Liver (tissue), 8 donors: ENCODE measurements at regions not wholly inside any gene's neighbourhood (a gene's known extent, or its start where the extent isn't known, plus 50 kb on each side); places are given as distances from the start of the nearest gene placed in this dataset.

ENCODE experiments used
- DNase-seq: peaks from one replicate; pipeline ENCODE4 v3.0.0-alpha.2; 2017; ENCODE audit warnings: low spot score
- H3K27ac ChIP-seq, 2 donors: one replicate each; pipeline ENCODE4 v1.7.0; 2013; ENCODE audit warnings: inconsistent platforms in 2 of 2, low read length in 2 of 2, control low read depth in 1 of 2, low read depth in 1 of 2, mild to moderate bottlenecking in 1 of 2
- H3K27me3 ChIP-seq, 4 donors: one replicate each; pipeline versions ENCODE4 v1.6.1 to v1.7.0; 2013; ENCODE audit warnings: low read length in 3 of 4, inconsistent platforms in 1 of 4, mild to moderate bottlenecking in 1 of 4, moderate library complexity in 1 of 4; ENCODE audit not compliant: control insufficient read depth in 4 of 4, insufficient read depth in 4 of 4
- H3K36me3 ChIP-seq, 4 donors: one replicate each; pipeline versions ENCODE4 v1.6.1 to v1.7.0; 2013; ENCODE audit warnings: low read length in 3 of 4, mild to moderate bottlenecking in 3 of 4, low read depth in 1 of 4, moderate library complexity in 1 of 4; ENCODE audit not compliant: control insufficient read depth in 4 of 4, insufficient read depth in 3 of 4
- H3K4me1 ChIP-seq, 4 donors: one replicate each; pipeline versions ENCODE4 v1.6.1 to v1.7.0; 2013; ENCODE audit warnings: low read length in 3 of 4, mild to moderate bottlenecking in 3 of 4, moderate library complexity in 1 of 4; ENCODE audit not compliant: control insufficient read depth in 4 of 4, insufficient read depth in 4 of 4
- H3K4me3 ChIP-seq, 3 donors: one replicate each; pipeline versions ENCODE4 v1.6.1 to v1.7.0; 2013; ENCODE audit warnings: low read length in 3 of 3, control low read depth in 1 of 3, low read depth in 1 of 3, mild to moderate bottlenecking in 1 of 3
- H3K9ac ChIP-seq, 2 donors: one replicate each; pipeline ENCODE4 v1.7.0; 2013; ENCODE audit warnings: low read length in 2 of 2, mild to moderate bottlenecking in 2 of 2, moderate library complexity in 2 of 2, control low read depth in 1 of 2, low read depth in 1 of 2
- H3K9me3 ChIP-seq, 4 donors: one replicate each; pipeline versions ENCODE4 v1.6.1 to v1.7.0; 2013; ENCODE audit warnings: low read length in 3 of 4; ENCODE audit not compliant: control insufficient read depth in 4 of 4
- EGR1 ChIP-seq, 2 donors: IDR thresholded peaks; 2 replicates each; pipeline ENCODE4 v1.6.1; 2016 to 2018; ENCODE audit warnings: antibody characterized with exemption in 2 of 2, low read depth in 2 of 2
- FOXA1 ChIP-seq: IDR thresholded peaks from 2 replicates; pipeline ENCODE4 v1.6.1; 2016; ENCODE audit warnings: antibody characterized with exemption
- GABPA ChIP-seq, 2 donors: IDR thresholded peaks in 1 of 2; conservative IDR thresholded peaks in 1 of 2; 2 replicates each; pipeline ENCODE4 v1.6.1; 2016; ENCODE audit warnings: antibody characterized with exemption in 2 of 2, mild to moderate bottlenecking in 1 of 2, moderate library complexity in 1 of 2
- HNF4A ChIP-seq, 2 donors: conservative IDR thresholded peaks; 2 replicates each; pipeline ENCODE4 v1.6.1; 2016; ENCODE audit warnings: antibody characterized with exemption in 2 of 2, mild to moderate bottlenecking in 2 of 2
- HNF4G ChIP-seq: IDR thresholded peaks from 2 replicates; pipeline ENCODE4 v1.6.1; 2016; ENCODE audit warnings: antibody characterized with exemption
- JUND ChIP-seq, 2 donors: IDR thresholded peaks; 2 replicates each; pipeline ENCODE4 v1.6.1; 2016; ENCODE audit warnings: antibody characterized with exemption in 2 of 2
- NR2F2 ChIP-seq: IDR thresholded peaks from 2 replicates; pipeline ENCODE4 v1.6.1; 2016; ENCODE audit warnings: antibody characterized with exemption
- RAD21 ChIP-seq, 2 donors: IDR thresholded peaks; 2 replicates each; pipeline ENCODE4 v1.6.1; 2016; ENCODE audit warnings: antibody characterized with exemption in 2 of 2, mild to moderate bottlenecking in 2 of 2
- RXRA ChIP-seq, 2 donors: IDR thresholded peaks; 2 replicates each; pipeline ENCODE4 v1.6.1; 2017 to 2018; ENCODE audit warnings: antibody characterized with exemption in 2 of 2, mild to moderate bottlenecking in 1 of 2
- SP1 ChIP-seq: IDR thresholded peaks from 2 replicates; pipeline ENCODE4 v1.6.1; 2018; ENCODE audit warnings: antibody characterized with exemption, mild to moderate bottlenecking
- TAF1 ChIP-seq: conservative IDR thresholded peaks from 2 replicates; pipeline ENCODE4 v1.6.1; 2016; ENCODE audit warnings: antibody characterized with exemption, mild to moderate bottlenecking
- YY1 ChIP-seq: IDR thresholded peaks from 2 replicates; pipeline ENCODE4 v1.6.1; 2016; ENCODE audit warnings: antibody characterized with exemption, mild to moderate bottlenecking
- WGBS: extraction: QIAGEN DNeasy Blood & Tissue Kit; methylation state at CpG from one replicate; pipeline ENCODE4 v1.1.7; 2013; 5-methylcytosine and 5-hydroxymethylcytosine counted together
- TF ChIP-seq, protein P1 (sequence below): IDR thresholded peaks from 2 replicates; pipeline ENCODE4 v1.6.1; 2016; ENCODE audit warnings: antibody characterized with exemption
- TF ChIP-seq, protein P2 (sequence below): IDR thresholded peaks from 2 replicates; pipeline ENCODE4 v1.6.1; 2016; ENCODE audit warnings: antibody characterized with exemption
- TF ChIP-seq, protein P3 (sequence below): IDR thresholded peaks from 2 replicates; pipeline ENCODE4 v1.6.1; 2016; ENCODE audit warnings: antibody characterized with exemption
- TF ChIP-seq, protein P4 (sequence below): fragments of 150-350 bp; IDR thresholded peaks from 2 replicates; pipeline ENCODE4 v1.5.1; 2017; ENCODE audit warnings: improper control_type of control experiment, low read depth, low read length; ENCODE audit not compliant: missing input control
- donor health status: healthy.
- donor health status: healthy.
- donor health status: healthy.
- donor health status: healthy.
- donor health status: healthy.

DNA sequence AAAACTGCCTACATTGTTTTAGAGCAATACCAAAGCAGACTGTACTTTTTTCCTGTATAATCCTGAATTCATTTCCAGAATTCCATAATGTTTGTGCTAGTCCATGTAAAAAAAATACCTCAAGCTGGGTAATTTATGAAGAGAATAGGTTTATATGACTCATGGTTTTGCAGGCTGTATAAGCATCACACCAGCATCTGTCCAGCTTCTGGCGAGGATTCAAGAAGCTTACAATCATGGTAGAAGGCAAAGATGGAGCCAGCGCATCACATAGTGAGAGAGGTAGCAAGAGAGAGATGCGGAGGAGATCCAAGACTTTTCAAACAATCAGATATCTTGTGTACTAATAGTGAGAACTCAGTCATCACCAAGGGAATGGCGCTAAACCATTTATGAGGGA, 280.3 kb upstream of the CDH9 start:
- no peak overlapping the region for H3K4me3 ChIP-seq
- 81% methylated on average over 4 of the region's 4 CpGs for WGBS
- H3K9me3 ChIP-seq: no peaks in the 10 kb centered on the region
- H3K27me3 ChIP-seq: no peaks in the 10 kb centered on the region
- H3K4me1 ChIP-seq: no peaks in the 10 kb centered on the region
- no peak overlapping the region for H3K9ac ChIP-seq
- no peak overlapping the region for H3K27ac ChIP-seq
- no peaks in the 10 kb centered on the region for H3K36me3 ChIP-seq
- TF ChIP-seq, protein P1, sequence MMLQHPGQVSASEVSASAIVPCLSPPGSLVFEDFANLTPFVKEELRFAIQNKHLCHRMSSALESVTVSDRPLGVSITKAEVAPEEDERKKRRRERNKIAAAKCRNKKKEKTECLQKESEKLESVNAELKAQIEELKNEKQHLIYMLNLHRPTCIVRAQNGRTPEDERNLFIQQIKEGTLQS: no peak
- TF ChIP-seq, protein P2, sequence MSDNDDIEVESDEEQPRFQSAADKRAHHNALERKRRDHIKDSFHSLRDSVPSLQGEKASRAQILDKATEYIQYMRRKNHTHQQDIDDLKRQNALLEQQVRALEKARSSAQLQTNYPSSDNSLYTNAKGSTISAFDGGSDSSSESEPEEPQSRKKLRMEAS: no peak
- no peak for TF ChIP-seq RAD21 (IDR thresholded peaks at IDR 0.05)
- no peak for TF ChIP-seq NR2F2
- TF ChIP-seq YY1: no peak
- TF ChIP-seq HNF4A (conservative IDR thresholded peaks at IDR 0.05): no peak
- TF ChIP-seq, protein P3, sequence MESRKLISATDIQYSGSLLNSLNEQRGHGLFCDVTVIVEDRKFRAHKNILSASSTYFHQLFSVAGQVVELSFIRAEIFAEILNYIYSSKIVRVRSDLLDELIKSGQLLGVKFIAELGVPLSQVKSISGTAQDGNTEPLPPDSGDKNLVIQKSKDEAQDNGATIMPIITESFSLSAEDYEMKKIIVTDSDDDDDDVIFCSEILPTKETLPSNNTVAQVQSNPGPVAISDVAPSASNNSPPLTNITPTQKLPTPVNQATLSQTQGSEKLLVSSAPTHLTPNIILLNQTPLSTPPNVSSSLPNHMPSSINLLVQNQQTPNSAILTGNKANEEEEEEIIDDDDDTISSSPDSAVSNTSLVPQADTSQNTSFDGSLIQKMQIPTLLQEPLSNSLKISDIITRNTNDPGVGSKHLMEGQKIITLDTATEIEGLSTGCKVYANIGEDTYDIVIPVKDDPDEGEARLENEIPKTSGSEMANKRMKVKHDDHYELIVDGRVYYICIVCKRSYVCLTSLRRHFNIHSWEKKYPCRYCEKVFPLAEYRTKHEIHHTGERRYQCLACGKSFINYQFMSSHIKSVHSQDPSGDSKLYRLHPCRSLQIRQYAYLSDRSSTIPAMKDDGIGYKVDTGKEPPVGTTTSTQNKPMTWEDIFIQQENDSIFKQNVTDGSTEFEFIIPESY: no peak
- no peak for TF ChIP-seq TAF1
- no peak for TF ChIP-seq JUND (IDR thresholded peaks at IDR 0.05)
- TF ChIP-seq RXRA (IDR thresholded peaks at IDR 0.05): no peak
- TF ChIP-seq HNF4G: no peak
- TF ChIP-seq GABPA (IDR thresholded peaks at IDR 0.05 in 1 of 2, conservative IDR thresholded peaks at IDR 0.05 in 1 of 2): no peak
- TF ChIP-seq, protein P4, sequence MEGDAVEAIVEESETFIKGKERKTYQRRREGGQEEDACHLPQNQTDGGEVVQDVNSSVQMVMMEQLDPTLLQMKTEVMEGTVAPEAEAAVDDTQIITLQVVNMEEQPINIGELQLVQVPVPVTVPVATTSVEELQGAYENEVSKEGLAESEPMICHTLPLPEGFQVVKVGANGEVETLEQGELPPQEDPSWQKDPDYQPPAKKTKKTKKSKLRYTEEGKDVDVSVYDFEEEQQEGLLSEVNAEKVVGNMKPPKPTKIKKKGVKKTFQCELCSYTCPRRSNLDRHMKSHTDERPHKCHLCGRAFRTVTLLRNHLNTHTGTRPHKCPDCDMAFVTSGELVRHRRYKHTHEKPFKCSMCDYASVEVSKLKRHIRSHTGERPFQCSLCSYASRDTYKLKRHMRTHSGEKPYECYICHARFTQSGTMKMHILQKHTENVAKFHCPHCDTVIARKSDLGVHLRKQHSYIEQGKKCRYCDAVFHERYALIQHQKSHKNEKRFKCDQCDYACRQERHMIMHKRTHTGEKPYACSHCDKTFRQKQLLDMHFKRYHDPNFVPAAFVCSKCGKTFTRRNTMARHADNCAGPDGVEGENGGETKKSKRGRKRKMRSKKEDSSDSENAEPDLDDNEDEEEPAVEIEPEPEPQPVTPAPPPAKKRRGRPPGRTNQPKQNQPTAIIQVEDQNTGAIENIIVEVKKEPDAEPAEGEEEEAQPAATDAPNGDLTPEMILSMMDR: no peak
- TF ChIP-seq EGR1 (IDR thresholded peaks at IDR 0.05; ENCODE audit: low read depth in 2 of 2): no peak
- TF ChIP-seq FOXA1: no peak
- no peak for DNase-seq

DNA sequence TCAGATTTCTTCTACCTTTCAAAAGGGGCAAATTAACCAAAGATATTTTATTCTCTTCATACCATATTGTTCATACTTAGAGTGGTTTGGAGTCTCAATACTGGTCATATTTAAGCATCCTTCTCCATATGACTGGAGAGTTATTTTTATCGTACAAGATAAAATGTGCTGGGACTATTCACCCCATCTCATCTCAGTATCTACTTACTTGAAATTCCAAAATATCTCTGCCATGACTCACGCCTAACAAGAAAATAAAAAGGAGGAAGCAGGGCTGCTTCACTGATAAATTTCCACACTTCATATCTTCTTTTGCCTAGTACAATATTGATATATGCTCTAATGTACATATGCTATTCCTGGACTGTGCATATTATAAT, 277.9 kb upstream of the CDH9 start:
- WGBS: 65% methylated on average over 2 of the region's 2 CpGs
- no peaks in the 10 kb centered on the region for H3K27me3 ChIP-seq

More for the DNA sequence above, 277.9 kb upstream of the CDH9 start:
- Histone ChIP-seq H3K4me1 (no peaks in the 10 kb centered on the region), H3K27ac (no peak overlapping the region), H3K9ac (no peak overlapping the region), H3K4me3 (no peak overlapping the region), H3K36me3 (no peaks in the 10 kb centered on the region), H3K9me3 (no peaks in the 10 kb centered on the region)
- no peak for TF ChIP-seq SP1
- TF ChIP-seq, protein P4: no peak
- TF ChIP-seq HNF4G: no peak
- no peak for TF ChIP-seq JUND (IDR thresholded peaks at IDR 0.05)
- no peak for TF ChIP-seq YY1
- TF ChIP-seq, protein P3: no peak
- no peak for TF ChIP-seq TAF1
- TF ChIP-seq RAD21 (IDR thresholded peaks at IDR 0.05): no peak
- no peak for DNase-seq
